ENCODE measurements at regions not wholly inside any gene's neighbourhood (a gene's known extent, or its start where the extent isn't known, plus 50 kb on each side); places are given as distances from the start of the nearest gene placed in this dataset.

- no peak for DNase-seq (ENCODE audit: low read depth in 1 of 2, low spot score in 1 of 2)
- Histone ChIP-seq H3K4me1 (ENCODE audit: low read depth) (no peaks in the 10 kb centered on the region), H3K27ac (no peak overlapping the region), H3K4me3 (no peak overlapping the region), H3K27me3 (no peaks in the 10 kb centered on the region), H3K9me3 (ENCODE audit: low read depth) (no peaks in the 10 kb centered on the region), H3K36me3 (no peaks in the 10 kb centered on the region)
- no peak for TF ChIP-seq CTCF (IDR thresholded peaks at IDR 0.05; ENCODE audit: low read depth, low read length)
Observed at GRCh38 chr14:106838991-106839769, 1312.8 kb downstream of the TMEM121 start.

GRCh38 chr14:106840258-106840657 is 1313.9 kb downstream of the TMEM121 start:
- Histone ChIP-seq H3K27me3 (no peaks in the 10 kb centered on the region), H3K36me3 (no peaks in the 10 kb centered on the region), H3K4me3 (no peak overlapping the region), H3K4me1 (ENCODE audit: low read depth) (no peaks in the 10 kb centered on the region), H3K27ac (no peak overlapping the region), H3K9me3 (ENCODE audit: low read depth) (no peaks in the 10 kb centered on the region)
- TF ChIP-seq CTCF (IDR thresholded peaks at IDR 0.05; ENCODE audit: low read depth, low read length) = no peak
- no peak for DNase-seq (ENCODE audit: low read depth in 1 of 2, low spot score in 1 of 2)

- no peak for DNase-seq (ENCODE audit: low read depth in 1 of 2, low spot score in 1 of 2)
- no peaks in the 10 kb centered on the region for H3K4me1 ChIP-seq (ENCODE audit: low read depth)
- H3K27me3 ChIP-seq = no peaks in the 10 kb centered on the region
- H3K36me3 ChIP-seq = no peaks in the 10 kb centered on the region
- H3K4me3 ChIP-seq = no peak overlapping the region
- TF ChIP-seq CTCF (IDR thresholded peaks at IDR 0.05; ENCODE audit: low read depth, low read length) = no peak
- H3K27ac ChIP-seq = no peak overlapping the region
- H3K9me3 ChIP-seq (ENCODE audit: low read depth) = no peaks in the 10 kb centered on the region
Observed at GRCh38 chr14:106840991-106841390, 1314.6 kb downstream of the TMEM121 start.

- Histone ChIP-seq H3K27me3 (no peaks in the 10 kb centered on the region), H3K9me3 (ENCODE audit: low read depth) (no peaks in the 10 kb centered on the region), H3K4me3 (no peak overlapping the region), H3K36me3 (no peaks in the 10 kb centered on the region), H3K27ac (no peak overlapping the region), H3K4me1 (ENCODE audit: low read depth) (no peaks in the 10 kb centered on the region)
- no peak for TF ChIP-seq CTCF (IDR thresholded peaks at IDR 0.05; ENCODE audit: low read depth, low read length)
- no peak for DNase-seq (ENCODE audit: low read depth in 1 of 2, low spot score in 1 of 2)
Observed at GRCh38 chr14:106841701-106842100, 1315.3 kb downstream of the TMEM121 start.

GRCh38 chr14:106842687-106843086 is 1316.3 kb downstream of the TMEM121 start:
- no peaks in the 10 kb centered on the region for H3K27me3 ChIP-seq
- DNase-seq (ENCODE audit: low read depth in 1 of 2, low spot score in 1 of 2) = no peak
- H3K36me3 ChIP-seq = no peaks in the 10 kb centered on the region
- H3K4me1 ChIP-seq (ENCODE audit: low read depth) = no peaks in the 10 kb centered on the region
- no peak overlapping the region for H3K4me3 ChIP-seq
- H3K9me3 ChIP-seq (ENCODE audit: low read depth) = no peaks in the 10 kb centered on the region
- H3K27ac ChIP-seq = no peak overlapping the region
- TF ChIP-seq CTCF (IDR thresholded peaks at IDR 0.05; ENCODE audit: low read depth, low read length) = no peak
